ENCODE measurements at regions not wholly inside any gene's neighbourhood (a gene's known extent, or its start where the extent isn't known, plus 50 kb on each side); places are given as distances from the start of the nearest gene placed in this dataset.
"Not testable (repeated sequence)": the region's sequence is repeated elsewhere in the genome, so short reads cannot be mapped to it uniquely, and the experiment has no call there.

- no peaks in the 10 kb centered on the region for H3K27me3 ChIP-seq
- peaks cover 12% of the 10 kb centered on the region for H3K4me1 ChIP-seq
- H3K36me3 ChIP-seq (replicated peaks in 1 of 2; ENCODE audit: insufficient read depth in 1 of 2, low read depth in 2 of 2), result no peaks in the 10 kb centered on the region
- WGBS, 2 donors, result 2 to 7% methylated on average over 6 of the region's 6 CpGs
- intact Hi-C loops (cut with DNase I), result no loop called here
- peak; percentile 11 to 43 (median 40) for DNase-seq
- ATAC-seq, result peak; percentile 40
- peak overlapping the region in 1 of 4 donors; percentile 57 for H3K27ac ChIP-seq
- H3K9me3 ChIP-seq, result no peaks in the 10 kb centered on the region
- TF ChIP-seq CTCF (IDR thresholded peaks at IDR 0.05) (no peak), POLR2A (IDR thresholded peaks at IDR 0.05) (no peak)
- H3K4me3 ChIP-seq, result no peak overlapping the region
These were observed 126.8 kb upstream of the CACNA1A start for GRCh38 chr19:13633109-13633508.

GRCh38 chr19:13632164-13632563, 125.9 kb upstream of the CACNA1A start:
- WGBS, 2 donors, result 74 to 81% methylated on average over 7 of the region's 7 CpGs
- intact Hi-C loops (cut with DNase I); H3K27me3 ChIP-seq: not testable (repeated sequence)

GRCh38 chr19:13629687-13630357, 123.5 kb upstream of the CACNA1A start:
- DNase-seq (no peak), ATAC-seq (no peak)
- Histone ChIP-seq H3K4me1 (peaks cover 12% of the 10 kb centered on the region), H3K9me3 (no peaks in the 10 kb centered on the region), H3K36me3 (replicated peaks in 1 of 2; ENCODE audit: insufficient read depth in 1 of 2, low read depth in 2 of 2) (no peaks in the 10 kb centered on the region), H3K4me3 (no peak overlapping the region), H3K27me3 (no peaks in the 10 kb centered on the region), H3K27ac (no peak overlapping the region)
- WGBS, 2 donors, result 70 to 73% methylated on average over 5 to 6 of the region's 6 CpGs
- TF ChIP-seq CTCF (IDR thresholded peaks at IDR 0.05) (no peak), POLR2A (IDR thresholded peaks at IDR 0.05) (no peak)
- intact Hi-C loops (cut with DNase I), result no loop called here

More at GRCh38 chr19:13632164-13632563, 125.9 kb upstream of the CACNA1A start:
- ATAC-seq; H3K4me3 ChIP-seq; H3K27ac ChIP-seq; DNase-seq; H3K9me3 ChIP-seq; H3K36me3 ChIP-seq (replicated peaks in 1 of 2; ENCODE audit: insufficient read depth in 1 of 2, low read depth in 2 of 2): not testable (repeated sequence)
- H3K4me1 ChIP-seq, result peaks cover 12% of the 10 kb centered on the region

- TF ChIP-seq POLR2A (IDR thresholded peaks at IDR 0.05), result no peak
- TF ChIP-seq CTCF (IDR thresholded peaks at IDR 0.05), result no peak
- peaks cover under 1% of the 10 kb centered on the region for H3K4me1 ChIP-seq
- no peak for ATAC-seq
- DNase-seq, result no peak
- peaks cover 0 to 10% of the 10 kb centered on the region in 2 donors for H3K27me3 ChIP-seq
- H3K27ac ChIP-seq, result no peak overlapping the region
- WGBS, 2 donors, result 68 to 86% methylated on average over 4 to 5 of the region's 5 CpGs
- H3K4me3 ChIP-seq, result no peak overlapping the region
- intact Hi-C loops (cut with DNase I), result no loop called here
- no peaks in the 10 kb centered on the region for H3K9me3 ChIP-seq
- H3K36me3 ChIP-seq (replicated peaks in 1 of 2; ENCODE audit: insufficient read depth in 1 of 2, low read depth in 2 of 2), result no peaks in the 10 kb centered on the region
These were observed 121.3 kb upstream of the CACNA1A start for GRCh38 chr19:13627531-13627930.

GRCh38 chr19:13623716-13624710, 117.7 kb upstream of the CACNA1A start:
- no peak overlapping the region for H3K27ac ChIP-seq
- H3K4me3 ChIP-seq, result no peak overlapping the region
- 28 to 31% methylated on average over 27 to 28 of the region's 28 CpGs for WGBS, 2 donors
- no peaks in the 10 kb centered on the region for H3K9me3 ChIP-seq
- H3K36me3 ChIP-seq (replicated peaks in 1 of 2; ENCODE audit: insufficient read depth in 1 of 2, low read depth in 2 of 2), result no peaks in the 10 kb centered on the region
- DNase-seq (no peak), ATAC-seq (no peak)
- intact Hi-C loops (cut with DNase I), result no loop called here
- no peaks in the 10 kb centered on the region for H3K4me1 ChIP-seq
- peaks cover 0 to 10% of the 10 kb centered on the region in 2 donors for H3K27me3 ChIP-seq
- TF ChIP-seq POLR2A (IDR thresholded peaks at IDR 0.05), result no peak
